ENCODE measurements at regions not wholly inside any gene's neighbourhood (a gene's known extent, or its start where the extent isn't known, plus 50 kb on each side); places are given as distances from the start of the nearest gene placed in this dataset.

DNA sequence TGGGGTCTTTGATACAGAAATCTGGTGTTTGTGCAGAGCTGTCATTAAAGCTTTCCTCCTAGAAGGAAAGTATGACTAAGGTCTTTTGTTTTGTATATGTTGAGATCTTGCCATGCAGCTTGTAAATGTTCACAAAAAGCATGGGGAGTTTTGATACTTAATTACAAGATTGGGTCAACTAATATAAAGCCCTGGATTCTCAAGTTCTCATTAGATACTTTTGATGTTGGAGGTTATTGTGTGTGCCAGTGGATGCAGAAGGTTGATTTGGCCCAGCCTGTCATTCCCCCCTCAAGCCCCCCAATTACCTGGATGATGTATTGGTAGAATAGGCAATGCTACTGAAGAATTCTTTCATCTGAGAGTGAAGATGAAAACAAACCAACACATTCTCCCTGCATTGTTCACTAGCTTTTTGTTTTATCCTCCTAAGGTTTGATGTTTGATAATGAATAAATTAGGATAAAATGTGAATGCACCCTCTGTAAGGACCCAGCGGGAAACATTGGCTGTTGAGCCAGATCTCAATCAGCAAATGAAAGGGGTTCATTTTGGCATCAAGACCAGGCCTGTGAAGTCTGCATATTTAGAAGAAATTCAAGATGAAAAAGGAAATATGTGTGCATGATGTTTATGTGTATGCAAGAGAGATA is 61.9 kb upstream of the ADAMTS19 start:
- TF ChIP-seq CTCF (IDR thresholded peaks at IDR 0.05; ENCODE audit: low read depth, low read length) = no peak
- H3K4me3 ChIP-seq (ENCODE audit: low read depth, low read length) = no peak overlapping the region
- in situ Hi-C loops (cut with HindIII; ENCODE audit: low sequenced_read_pairs) = no loop called here
- no peak for DNase-seq (ENCODE audit: low read depth, low spot score)

DNA sequence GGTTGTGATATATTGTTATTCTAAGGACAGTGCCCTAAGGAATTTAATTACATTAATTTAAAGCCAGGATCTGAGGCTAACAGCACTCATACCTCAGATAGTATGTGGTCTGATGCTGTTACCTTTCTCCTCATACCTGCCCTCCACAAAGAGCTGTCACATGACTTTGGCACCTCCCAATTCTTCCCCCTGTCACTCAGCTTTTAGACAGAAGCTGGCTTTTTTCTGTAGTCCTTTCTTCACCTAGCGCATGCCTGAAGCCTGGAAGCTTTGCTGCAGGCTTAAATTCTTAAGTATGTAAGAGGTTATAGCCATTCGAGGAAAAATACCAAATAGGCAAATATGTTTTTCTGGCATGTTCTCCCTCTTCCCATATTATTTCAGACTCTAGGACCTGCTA is 61.0 kb upstream of the ADAMTS19 start:
- no peak for TF ChIP-seq CTCF (IDR thresholded peaks at IDR 0.05; ENCODE audit: low read depth, low read length)
- in situ Hi-C loops (cut with HindIII; ENCODE audit: low sequenced_read_pairs) = no loop called here
- DNase-seq (ENCODE audit: low read depth, low spot score) = no peak
- no peak overlapping the region for H3K4me3 ChIP-seq (ENCODE audit: low read depth, low read length)

GRCh38 chr5:129400395-129400983 is 59.6 kb upstream of the ADAMTS19 start:
- DNase-seq (ENCODE audit: low read depth, low spot score) = no peak
- no peak overlapping the region for H3K4me3 ChIP-seq (ENCODE audit: low read depth, low read length)
- in situ Hi-C loops (cut with HindIII; ENCODE audit: low sequenced_read_pairs) = no loop called here
- TF ChIP-seq CTCF (IDR thresholded peaks at IDR 0.05; ENCODE audit: low read depth, low read length) = no peak

GRCh38 chr5:129405222-129405621 is 54.9 kb upstream of the ADAMTS19 start:
- TF ChIP-seq CTCF (IDR thresholded peaks at IDR 0.05; ENCODE audit: low read depth, low read length) = no peak
- DNase-seq (ENCODE audit: low read depth, low spot score) = no peak
- no peak overlapping the region for H3K4me3 ChIP-seq (ENCODE audit: low read depth, low read length)
- in situ Hi-C loops (cut with HindIII; ENCODE audit: low sequenced_read_pairs) = no loop called here

- no peak for TF ChIP-seq CTCF (IDR thresholded peaks at IDR 0.05; ENCODE audit: low read depth, low read length)
- H3K4me3 ChIP-seq (ENCODE audit: low read depth, low read length) = no peak overlapping the region
- DNase-seq (ENCODE audit: low read depth, low spot score) = no peak
- in situ Hi-C loops (cut with HindIII; ENCODE audit: low sequenced_read_pairs) = no loop called here
Observed at GRCh38 chr5:129406440-129406839, 53.7 kb upstream of the ADAMTS19 start.
